ENCODE measurements at regions not wholly inside any gene's neighbourhood (a gene's known extent, or its start where the extent isn't known, plus 50 kb on each side); places are given as distances from the start of the nearest gene placed in this dataset.
"Not testable (repeated sequence)": the region's sequence is repeated elsewhere in the genome, so short reads cannot be mapped to it uniquely, and the experiment has no call there.

GRCh38 chr13:95426631-95427030, 125.4 kb upstream of the ABCC4 start:
- intact Hi-C loops (cut with DNase I), result no loop called here
- Histone ChIP-seq H3K4me1 (peaks cover 0 to 6% (median 0%) of the 10 kb centered on the region in 9 donors), H3K9me3 (peaks cover 0 to 10% (median 0%) of the 10 kb centered on the region in 11 donors), H3K36me3 (no peaks in the 10 kb centered on the region), H3K27me3 (peaks cover 0 to 3% (median 0%) of the 10 kb centered on the region in 7 donors), H3K27ac (no peak overlapping the region), H3K4me3 (no peak overlapping the region)
- no peak for TF ChIP-seq CTCF (IDR thresholded peaks at IDR 0.05)
- ATAC-seq (no peak), DNase-seq (no peak)
- WGBS, 2 donors, result 94 to 95% methylated on average over 6 of the region's 6 CpGs

- H3K27me3 ChIP-seq; H3K27ac ChIP-seq; H3K4me3 ChIP-seq; H3K4me1 ChIP-seq; ATAC-seq; H3K36me3 ChIP-seq; DNase-seq; intact Hi-C loops (cut with DNase I): not testable (repeated sequence)
- H3K9me3 ChIP-seq, result peaks cover 0 to 10% (median 0%) of the 10 kb centered on the region in 11 donors
- 56 to 57% methylated on average over 6 of the region's 6 CpGs for WGBS, 2 donors
Measured at GRCh38 chr13:95430525-95430924, 122.0 kb upstream of the CLDN10 start.

- 90 to 94% methylated on average over 4 of the region's 4 CpGs for WGBS, 2 donors
- H3K36me3 ChIP-seq, result no peaks in the 10 kb centered on the region
- no peak for DNase-seq
- no peak overlapping the region for H3K4me3 ChIP-seq
- H3K27ac ChIP-seq, result no peak overlapping the region
- peaks cover 0 to 9% (median 0%) of the 10 kb centered on the region in 9 donors for H3K4me1 ChIP-seq
- ATAC-seq, result no peak
- no peak for TF ChIP-seq CTCF (IDR thresholded peaks at IDR 0.05)
- intact Hi-C loops (cut with DNase I), result no loop called here
- H3K27me3 ChIP-seq, result peaks cover 0 to 3% (median 0%) of the 10 kb centered on the region in 7 donors
- H3K9me3 ChIP-seq, result peaks cover 0 to 10% (median 0%) of the 10 kb centered on the region in 11 donors
Measured at GRCh38 chr13:95432141-95432540, 120.4 kb upstream of the CLDN10 start.

- no peak for TF ChIP-seq CTCF (IDR thresholded peaks at IDR 0.05)
- Histone ChIP-seq H3K4me3 (no peak overlapping the region), H3K36me3 (no peaks in the 10 kb centered on the region), H3K27ac (no peak overlapping the region), H3K27me3 (peaks cover 0 to 3% (median 0%) of the 10 kb centered on the region in 7 donors), H3K9me3 (no peaks in the 10 kb centered on the region), H3K4me1 (peaks cover 0 to 22% (median 3%) of the 10 kb centered on the region in 9 donors)
- 93% methylated on average over 21 of the region's 21 CpGs for WGBS, 2 donors
- ATAC-seq (no peak), DNase-seq (no peak)
- intact Hi-C loops (cut with DNase I), result no loop called here
Measured at GRCh38 chr13:95433537-95433936, 119.0 kb upstream of the CLDN10 start.

- Histone ChIP-seq H3K9me3 (no peaks in the 10 kb centered on the region), H3K27ac (no peak overlapping the region), H3K27me3 (peaks cover 0 to 3% (median 0%) of the 10 kb centered on the region in 7 donors), H3K4me1 (peaks cover 0 to 28% (median 4%) of the 10 kb centered on the region in 9 donors), H3K36me3 (no peaks in the 10 kb centered on the region), H3K4me3 (no peak overlapping the region)
- DNase-seq (no peak), ATAC-seq (no peak)
- TF ChIP-seq CTCF (IDR thresholded peaks at IDR 0.05), result no peak
- intact Hi-C loops (cut with DNase I), result no loop called here
Measured at GRCh38 chr13:95434111-95434510, 118.4 kb upstream of the CLDN10 start.

All from heart right ventricle (tissue), 16 donors.